ENCODE measurements at regions not wholly inside any gene's neighbourhood (a gene's known extent, or its start where the extent isn't known, plus 50 kb on each side); places are given as distances from the start of the nearest gene placed in this dataset.

GRCh38 chr14:65277580-65278270, 134.8 kb upstream of the FUT8 start:
- Histone ChIP-seq H3K27me3 (ENCODE audit: insufficient read depth, low read length, poor library complexity, severe bottlenecking) (no peaks in the 10 kb centered on the region), H3K9ac (ENCODE audit: low read depth, low read length, poor library complexity, severe bottlenecking) (no peak overlapping the region), H3K9me3 (ENCODE audit: insufficient read depth, low read depth, low read length) (no peaks in the 10 kb centered on the region), H2AFZ (ENCODE audit: low read length) (no peak overlapping the region), H3K4me3 (ENCODE audit: low read length, poor library complexity, severe bottlenecking) (no peak overlapping the region), H4K20me1 (ENCODE audit: insufficient read depth, low read length, poor library complexity, severe bottlenecking) (no peaks in the 10 kb centered on the region), H3K36me3 (ENCODE audit: insufficient read depth, low read length) (no peaks in the 10 kb centered on the region), H3K79me2 (ENCODE audit: insufficient read depth, low read length) (no peaks in the 10 kb centered on the region), H3K9me2 (replicated peaks; ENCODE audit: low read depth, low read length) (no peaks in the 10 kb centered on the region), H3K4me1 (ENCODE audit: insufficient read depth, low read length, poor library complexity, severe bottlenecking) (peaks cover 11% of the 10 kb centered on the region), H3F3A (ENCODE audit: low read depth) (no peaks in the 10 kb centered on the region), H3K4me2 (ENCODE audit: low read depth, low read length, poor library complexity, severe bottlenecking) (no peak overlapping the region)
- TF ChIP-seq CTCF (conservative IDR thresholded peaks at IDR 0.05; ENCODE audit: low read length) (no peak), EZH2phosphoT487 (IDR thresholded peaks at IDR 0.05; ENCODE audit: borderline replicate concordance) (no peak)

- Histone ChIP-seq H3K4me3 (ENCODE audit: low read length, poor library complexity, severe bottlenecking) (no peak overlapping the region), H3K4me1 (ENCODE audit: insufficient read depth, low read length, poor library complexity, severe bottlenecking) (peaks cover 11% of the 10 kb centered on the region), H2AFZ (ENCODE audit: low read length) (no peak overlapping the region), H3K27me3 (ENCODE audit: insufficient read depth, low read length, poor library complexity, severe bottlenecking) (no peaks in the 10 kb centered on the region), H3K9me2 (replicated peaks; ENCODE audit: low read depth, low read length) (no peaks in the 10 kb centered on the region), H3K4me2 (ENCODE audit: low read depth, low read length, poor library complexity, severe bottlenecking) (no peak overlapping the region), H3F3A (ENCODE audit: low read depth) (no peaks in the 10 kb centered on the region), H3K36me3 (ENCODE audit: insufficient read depth, low read length) (no peaks in the 10 kb centered on the region), H3K79me2 (ENCODE audit: insufficient read depth, low read length) (no peaks in the 10 kb centered on the region), H4K20me1 (ENCODE audit: insufficient read depth, low read length, poor library complexity, severe bottlenecking) (no peaks in the 10 kb centered on the region), H3K9me3 (ENCODE audit: insufficient read depth, low read depth, low read length) (no peaks in the 10 kb centered on the region), H3K9ac (ENCODE audit: low read depth, low read length, poor library complexity, severe bottlenecking) (no peak overlapping the region)
- no peak for TF ChIP-seq CTCF (conservative IDR thresholded peaks at IDR 0.05; ENCODE audit: low read length)
- no peak for TF ChIP-seq EZH2phosphoT487 (IDR thresholded peaks at IDR 0.05; ENCODE audit: borderline replicate concordance)
Measured at GRCh38 chr14:65278589-65278988, 133.9 kb upstream of the FUT8 start.

GRCh38 chr14:65279510-65279909, 133.0 kb upstream of the FUT8 start:
- TF ChIP-seq CTCF (conservative IDR thresholded peaks at IDR 0.05; ENCODE audit: low read length) (no peak), EZH2phosphoT487 (IDR thresholded peaks at IDR 0.05; ENCODE audit: borderline replicate concordance) (no peak)
- no peaks in the 10 kb centered on the region for H3K36me3 ChIP-seq (ENCODE audit: insufficient read depth, low read length)
- peaks cover 11% of the 10 kb centered on the region for H3K4me1 ChIP-seq (ENCODE audit: insufficient read depth, low read length, poor library complexity, severe bottlenecking)
- H3K9me3 ChIP-seq (ENCODE audit: insufficient read depth, low read depth, low read length): no peaks in the 10 kb centered on the region
- no peaks in the 10 kb centered on the region for H3K9me2 ChIP-seq (replicated peaks; ENCODE audit: low read depth, low read length)
- H4K20me1 ChIP-seq (ENCODE audit: insufficient read depth, low read length, poor library complexity, severe bottlenecking): no peaks in the 10 kb centered on the region
- no peaks in the 10 kb centered on the region for H3K27me3 ChIP-seq (ENCODE audit: insufficient read depth, low read length, poor library complexity, severe bottlenecking)
- no peak overlapping the region for H3K9ac ChIP-seq (ENCODE audit: low read depth, low read length, poor library complexity, severe bottlenecking)
- no peak overlapping the region for H3K4me2 ChIP-seq (ENCODE audit: low read depth, low read length, poor library complexity, severe bottlenecking)
- H3F3A ChIP-seq (ENCODE audit: low read depth): no peaks in the 10 kb centered on the region
- H2AFZ ChIP-seq (ENCODE audit: low read length): no peak overlapping the region
- H3K4me3 ChIP-seq (ENCODE audit: low read length, poor library complexity, severe bottlenecking): no peak overlapping the region
- H3K79me2 ChIP-seq (ENCODE audit: insufficient read depth, low read length): no peaks in the 10 kb centered on the region
